Activated CD8-positive, alpha-beta T cell treated with anti-CD3 and anti-CD28 coated beads, Interleukin-2, amount 10 ng/mL, durations not matched to agents 7 days and 5 days (primary cell): ENCODE measurements at regions not wholly inside any gene's neighbourhood (a gene's known extent, or its start where the extent isn't known, plus 50 kb on each side); places are given as distances from the start of the nearest gene placed in this dataset.
"Not testable (repeated sequence)": the region's sequence is repeated elsewhere in the genome, so short reads cannot be mapped to it uniquely, and the experiment has no call there.

Experiments used
- ATAC-seq: fragments of 150-1000 bp; cut with Tn5 transposase; one replicate; pipeline ENCODE4 v1.10.0; 2021; ENCODE audit warnings: moderate library complexity
- CTCF ChIA-PET: fragments of 350-600 bp; sonication (Branson Sonifier 250); formaldehyde crosslinking; loops from one replicate; lab custom pipeline; 2021; ENCODE audit warnings: antibody characterized with exemption; lab: Charles Lee
- POLR2A ChIA-PET: fragments of 350-600 bp; sonication (Branson Sonifier 250); formaldehyde crosslinking; loops from one replicate; lab custom pipeline; 2021; ENCODE audit warnings: antibody characterized with exemption; lab: Charles Lee
- DNase-seq: peaks from one replicate; pipeline ENCODE4 v3.0.0-alpha.2; 2020
- H3K27ac Mint-ChIP-seq: one replicate; pipeline ENCODE4 v1.8.0; 2021; ENCODE audit warnings: mild to moderate bottlenecking, mixed read lengths
- H3K27me3 Mint-ChIP-seq: one replicate; pipeline ENCODE4 v1.8.0; 2021; ENCODE audit warnings: low read depth, mixed read lengths
- H3K36me3 Mint-ChIP-seq: one replicate; pipeline ENCODE4 v1.8.0; 2021; ENCODE audit warnings: low read depth, mixed read lengths
- H3K4me1 Mint-ChIP-seq: one replicate; pipeline ENCODE4 v1.8.0; 2021; ENCODE audit warnings: low read depth, mixed read lengths
- H3K4me3 Mint-ChIP-seq: one replicate; pipeline ENCODE4 v1.8.0; 2021; ENCODE audit warnings: mild to moderate bottlenecking, mixed read lengths
- H3K9me3 Mint-ChIP-seq: one replicate; pipeline ENCODE4 v1.8.0; 2022; ENCODE audit warnings: mixed read lengths; ENCODE audit not compliant: insufficient read depth

DNA sequence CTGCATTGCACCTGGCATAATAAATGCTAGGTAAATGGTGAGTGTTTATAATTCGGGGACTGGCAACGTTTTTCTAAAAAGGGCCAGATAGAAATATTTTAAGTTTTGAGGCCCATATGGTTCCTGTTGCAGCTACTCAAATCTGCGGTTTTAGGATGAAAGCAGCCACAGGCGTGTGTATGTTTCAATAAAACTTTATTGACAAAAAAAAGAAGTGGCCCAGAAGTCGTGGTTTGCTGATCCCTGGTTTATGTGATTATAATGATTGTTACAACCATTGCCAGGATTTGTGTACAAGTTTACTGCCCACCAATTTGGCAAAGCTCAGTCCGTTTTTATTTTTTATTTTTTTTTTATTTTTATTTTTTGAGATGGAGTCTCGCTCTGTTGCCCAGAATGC lies 536.1 kb downstream of the XYLT1 start:
- ChIA-PET POLR2A (no interaction called here), CTCF (no interaction called here)
- DNase-seq: no peak
- no peak overlapping the region for H3K4me3 Mint-ChIP-seq
- ATAC-seq: no peak
- H3K9me3 Mint-ChIP-seq: no peaks in the 10 kb centered on the region
- H3K27ac Mint-ChIP-seq: no peak overlapping the region
- no peaks in the 10 kb centered on the region for H3K4me1 Mint-ChIP-seq
- H3K36me3 Mint-ChIP-seq: no peaks in the 10 kb centered on the region
- H3K27me3 Mint-ChIP-seq: peaks cover 13% of the 10 kb centered on the region

- H3K27ac Mint-ChIP-seq, H3K4me1 Mint-ChIP-seq, POLR2A ChIA-PET, DNase-seq, CTCF ChIA-PET, H3K36me3 Mint-ChIP-seq, H3K4me3 Mint-ChIP-seq, ATAC-seq, H3K9me3 Mint-ChIP-seq: not testable (repeated sequence)
- H3K27me3 Mint-ChIP-seq: peaks cover 20% of the 10 kb centered on the region
Measured at GRCh38 chr16:16935909-16936308, 534.9 kb downstream of the XYLT1 start.

- H3K4me1 Mint-ChIP-seq: no peaks in the 10 kb centered on the region
- ChIA-PET POLR2A (no interaction called here), CTCF (no interaction called here)
- H3K36me3 Mint-ChIP-seq: no peaks in the 10 kb centered on the region
- peaks cover 20% of the 10 kb centered on the region for H3K27me3 Mint-ChIP-seq
- H3K9me3 Mint-ChIP-seq: no peaks in the 10 kb centered on the region
- H3K27ac Mint-ChIP-seq: no peak overlapping the region
- DNase-seq (no peak), ATAC-seq (no peak)
- no peak overlapping the region for H3K4me3 Mint-ChIP-seq
Measured at GRCh38 chr16:16937576-16937975, 533.2 kb downstream of the XYLT1 start.

DNA sequence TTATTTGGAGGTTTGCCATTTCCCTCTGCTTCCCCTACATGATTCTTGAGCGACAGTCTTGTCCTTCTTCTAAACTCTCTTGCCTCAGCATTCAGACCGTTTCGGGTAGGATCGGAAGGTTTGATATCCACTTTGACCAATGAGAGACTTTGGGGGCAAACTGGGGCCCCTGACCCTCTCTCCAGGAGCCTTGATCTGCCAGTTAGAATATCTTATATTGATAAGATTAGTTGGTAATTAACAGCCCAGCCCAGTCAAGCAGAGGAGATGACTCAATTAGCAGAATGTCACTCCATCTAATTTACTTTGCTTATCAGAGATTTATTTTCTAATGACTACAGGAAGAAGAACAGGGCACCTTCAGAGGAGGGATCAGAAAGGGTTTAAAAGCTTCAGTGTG lies 532.8 kb downstream of the XYLT1 start:
- POLR2A ChIA-PET: no interaction called here
- CTCF ChIA-PET: no interaction called here
- no peak overlapping the region for H3K27ac Mint-ChIP-seq
- no peaks in the 10 kb centered on the region for H3K4me1 Mint-ChIP-seq
- DNase-seq: no peak
- H3K27me3 Mint-ChIP-seq: peaks cover 20% of the 10 kb centered on the region
- H3K9me3 Mint-ChIP-seq: no peaks in the 10 kb centered on the region
- H3K36me3 Mint-ChIP-seq: no peaks in the 10 kb centered on the region
- no peak for ATAC-seq
- no peak overlapping the region for H3K4me3 Mint-ChIP-seq

DNA sequence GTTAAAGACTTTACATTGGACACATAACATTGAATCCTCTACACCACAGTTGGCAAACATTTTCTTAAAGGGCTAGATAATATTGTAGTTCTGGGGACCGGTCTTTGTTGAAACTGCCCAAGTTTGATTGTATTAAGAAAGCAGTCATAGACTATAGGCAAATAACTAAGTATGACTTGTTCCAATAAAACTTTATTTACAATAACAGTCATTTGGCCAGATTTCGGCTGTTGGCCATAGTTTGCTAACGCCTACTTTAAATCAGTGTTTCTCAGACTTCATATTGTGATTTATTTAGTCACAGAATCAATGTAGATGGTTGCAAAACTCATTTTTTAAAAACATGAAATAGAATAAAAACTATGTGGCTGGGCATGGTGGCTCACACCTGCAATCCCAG lies 531.8 kb downstream of the XYLT1 start:
- no peaks in the 10 kb centered on the region for H3K4me1 Mint-ChIP-seq
- ATAC-seq: no peak
- CTCF ChIA-PET: no interaction called here

GRCh38 chr16:16940351-16940750 lies 530.4 kb downstream of the XYLT1 start:
- POLR2A ChIA-PET: no interaction called here
- Mint-ChIP-seq H3K27ac (no peak overlapping the region), H3K27me3 (peaks cover 23% of the 10 kb centered on the region)

More for the DNA sequence above, 531.8 kb downstream of the XYLT1 start:
- DNase-seq: no peak
- POLR2A ChIA-PET: no interaction called here
- Mint-ChIP-seq H3K27ac (no peak overlapping the region), H3K9me3 (no peaks in the 10 kb centered on the region), H3K4me3 (no peak overlapping the region), H3K27me3 (peaks cover 23% of the 10 kb centered on the region), H3K36me3 (no peaks in the 10 kb centered on the region)

GRCh38 chr16:16942849-16943248 lies 527.9 kb downstream of the XYLT1 start:
- H3K4me3 Mint-ChIP-seq, DNase-seq, H3K9me3 Mint-ChIP-seq, POLR2A ChIA-PET, H3K4me1 Mint-ChIP-seq, H3K27ac Mint-ChIP-seq, ATAC-seq, CTCF ChIA-PET, H3K36me3 Mint-ChIP-seq: not testable (repeated sequence)
- H3K27me3 Mint-ChIP-seq: peaks cover 19% of the 10 kb centered on the region

More at GRCh38 chr16:16940351-16940750, 530.4 kb downstream of the XYLT1 start:
- Mint-ChIP-seq H3K36me3 (no peaks in the 10 kb centered on the region), H3K4me3 (no peak overlapping the region), H3K4me1 (no peaks in the 10 kb centered on the region), H3K9me3 (no peaks in the 10 kb centered on the region)
- DNase-seq (no peak), ATAC-seq (no peak)
- CTCF ChIA-PET: no interaction called here

- Mint-ChIP-seq H3K4me3 (no peak overlapping the region), H3K4me1 (no peaks in the 10 kb centered on the region), H3K9me3 (no peaks in the 10 kb centered on the region), H3K36me3 (no peaks in the 10 kb centered on the region), H3K27me3 (peaks cover 11% of the 10 kb centered on the region), H3K27ac (no peak overlapping the region)
- CTCF ChIA-PET: no interaction called here
- DNase-seq (no peak), ATAC-seq (no peak)
- POLR2A ChIA-PET: no interaction called here
Measured at GRCh38 chr16:16945207-16945606, 525.6 kb downstream of the XYLT1 start.

GRCh38 chr16:16956376-16956775 lies 514.4 kb downstream of the XYLT1 start:
- Mint-ChIP-seq H3K4me3 (no peak overlapping the region), H3K27ac (no peak overlapping the region), H3K4me1 (no peaks in the 10 kb centered on the region), H3K36me3 (no peaks in the 10 kb centered on the region), H3K9me3 (no peaks in the 10 kb centered on the region), H3K27me3 (peaks cover 4% of the 10 kb centered on the region)
- CTCF ChIA-PET: no interaction called here
- ATAC-seq (no peak), DNase-seq (no peak)
- POLR2A ChIA-PET: no interaction called here

DNA sequence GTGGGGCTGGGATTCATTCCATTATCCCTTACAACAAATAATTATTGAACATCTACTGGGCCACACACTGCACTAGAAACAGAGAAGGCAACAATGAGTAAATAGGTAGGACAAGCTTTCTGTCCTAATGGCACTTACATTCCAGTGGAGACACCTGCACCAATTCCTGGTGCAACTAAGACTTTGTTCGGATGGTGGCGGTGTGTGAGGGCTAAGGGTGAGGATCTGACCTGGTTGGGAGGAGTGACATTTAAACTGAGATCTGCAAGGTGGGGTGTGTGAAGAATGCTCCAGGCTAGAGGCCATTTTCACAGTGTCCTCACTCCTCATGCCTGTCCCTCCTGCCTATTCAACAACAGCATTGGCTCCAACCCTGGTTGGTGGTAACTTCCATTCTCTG lies 510.0 kb downstream of the XYLT1 start:
- ChIA-PET POLR2A (no interaction called here), CTCF (no interaction called here)
- H3K27me3 Mint-ChIP-seq: peaks cover 4% of the 10 kb centered on the region
- ATAC-seq (no peak), DNase-seq (no peak)
- no peaks in the 10 kb centered on the region for H3K9me3 Mint-ChIP-seq
- H3K4me1 Mint-ChIP-seq: no peaks in the 10 kb centered on the region
- no peak overlapping the region for H3K4me3 Mint-ChIP-seq
- no peak overlapping the region for H3K27ac Mint-ChIP-seq
- no peaks in the 10 kb centered on the region for H3K36me3 Mint-ChIP-seq

DNA sequence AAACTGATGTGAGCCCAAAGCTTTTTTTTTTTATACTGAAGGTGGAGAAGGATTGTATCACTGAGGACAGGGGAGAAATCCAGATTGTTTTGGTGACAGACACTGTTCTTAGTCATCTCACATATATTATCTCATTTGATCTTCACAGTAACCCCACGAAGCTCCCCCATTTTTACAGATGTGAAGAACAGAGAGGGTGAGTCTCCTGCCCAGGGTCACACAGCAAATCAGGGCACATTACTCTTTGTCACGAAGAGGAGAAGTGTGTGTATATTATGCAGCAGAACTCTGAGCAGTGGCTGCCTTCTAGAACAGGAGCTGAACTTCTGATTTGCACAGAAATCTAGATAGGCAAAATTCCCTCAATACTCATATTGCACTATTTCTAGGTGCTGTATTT lies 504.3 kb downstream of the XYLT1 start:
- ChIA-PET POLR2A (no interaction called here), CTCF (no interaction called here)

DNA sequence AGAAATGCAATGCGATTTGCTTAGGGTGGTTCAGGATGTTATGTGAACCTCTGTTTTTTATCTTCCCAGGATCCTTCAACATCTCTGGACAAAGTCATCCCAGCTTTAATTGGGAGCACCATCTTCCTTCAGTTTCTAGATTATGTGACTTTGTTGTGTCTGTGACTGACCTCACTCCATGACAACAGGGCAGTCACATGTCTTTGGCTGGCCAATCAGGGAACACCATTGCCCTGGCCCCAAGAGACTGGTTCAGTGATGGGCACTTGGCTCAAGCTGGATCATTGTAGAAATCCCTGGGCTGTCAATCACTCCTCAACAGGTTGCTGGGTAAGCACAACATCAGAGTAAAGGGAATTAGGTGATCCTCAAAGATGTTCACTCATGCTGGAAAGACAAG lies 499.7 kb downstream of the XYLT1 start:
- ATAC-seq: no peak
- no peaks in the 10 kb centered on the region for H3K36me3 Mint-ChIP-seq
- H3K9me3 Mint-ChIP-seq: no peaks in the 10 kb centered on the region
- H3K4me1 Mint-ChIP-seq: no peaks in the 10 kb centered on the region
- H3K4me3 Mint-ChIP-seq: no peak overlapping the region
- ChIA-PET POLR2A (no interaction called here), CTCF (no interaction called here)
- DNase-seq: no peak
- H3K27ac Mint-ChIP-seq: no peak overlapping the region
- peaks cover 2% of the 10 kb centered on the region for H3K27me3 Mint-ChIP-seq

More for the DNA sequence above, 504.3 kb downstream of the XYLT1 start:
- no peaks in the 10 kb centered on the region for H3K4me1 Mint-ChIP-seq
- no peaks in the 10 kb centered on the region for H3K9me3 Mint-ChIP-seq
- no peak overlapping the region for H3K27ac Mint-ChIP-seq
- no peaks in the 10 kb centered on the region for H3K36me3 Mint-ChIP-seq
- H3K27me3 Mint-ChIP-seq: peaks cover 2% of the 10 kb centered on the region
- DNase-seq (no peak), ATAC-seq (no peak)
- no peak overlapping the region for H3K4me3 Mint-ChIP-seq

GRCh38 chr16:16972831-16973230 lies 497.9 kb downstream of the XYLT1 start:
- Mint-ChIP-seq H3K27ac (no peak overlapping the region), H3K4me1 (no peaks in the 10 kb centered on the region), H3K27me3 (no peaks in the 10 kb centered on the region), H3K9me3 (no peaks in the 10 kb centered on the region), H3K4me3 (no peak overlapping the region), H3K36me3 (no peaks in the 10 kb centered on the region)
- ATAC-seq: no peak
- POLR2A ChIA-PET: no interaction called here
- DNase-seq: no peak
- CTCF ChIA-PET: no interaction called here
